GM10266 (cell line): ENCODE measurements at regions not wholly inside any gene's neighbourhood (a gene's known extent, or its start where the extent isn't known, plus 50 kb on each side); places are given as distances from the start of the nearest gene placed in this dataset.

ENCODE experiments used
- DNase-seq: peaks from one replicate; pipeline ENCODE4 v3.0.0; 2012; ENCODE audit errors: extremely low spot score
- TF ChIP-seq, protein P1 (sequence below): IDR thresholded peaks from 2 replicates; pipeline ENCODE4 v1.5.1; 2012; ENCODE audit warnings: mild to moderate bottlenecking, low read depth; ENCODE audit not compliant: control insufficient read depth, insufficient read depth; ENCODE audit errors: missing control alignments

DNA sequence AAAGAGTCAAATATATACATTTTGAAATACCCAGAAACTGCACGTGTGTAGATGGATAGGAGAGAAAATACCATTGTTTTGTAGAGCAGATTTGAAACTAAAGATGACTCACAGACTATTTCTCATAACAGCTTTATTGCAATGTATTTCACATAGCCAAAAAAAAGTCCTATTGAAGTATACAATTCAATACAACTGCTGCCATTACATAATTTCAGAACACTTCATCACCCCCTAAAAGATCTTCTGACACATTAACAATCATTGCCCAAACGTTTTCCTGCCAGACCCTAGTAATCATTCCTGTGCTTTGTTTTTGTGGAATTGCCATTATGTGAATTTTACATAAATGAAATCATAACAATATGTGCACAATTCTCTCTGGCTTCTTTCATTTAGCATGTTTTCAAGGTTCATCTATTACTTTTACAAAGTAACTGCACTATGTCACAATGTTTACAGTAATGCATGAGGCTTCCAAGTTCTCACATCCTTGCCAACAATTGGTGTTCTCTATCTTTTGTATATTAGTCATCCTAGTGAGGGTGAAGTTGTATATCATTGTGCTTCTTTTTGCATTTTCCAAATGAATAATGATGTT, 378.6 kb upstream of the CWC22 start:
- TF ChIP-seq, protein P1, sequence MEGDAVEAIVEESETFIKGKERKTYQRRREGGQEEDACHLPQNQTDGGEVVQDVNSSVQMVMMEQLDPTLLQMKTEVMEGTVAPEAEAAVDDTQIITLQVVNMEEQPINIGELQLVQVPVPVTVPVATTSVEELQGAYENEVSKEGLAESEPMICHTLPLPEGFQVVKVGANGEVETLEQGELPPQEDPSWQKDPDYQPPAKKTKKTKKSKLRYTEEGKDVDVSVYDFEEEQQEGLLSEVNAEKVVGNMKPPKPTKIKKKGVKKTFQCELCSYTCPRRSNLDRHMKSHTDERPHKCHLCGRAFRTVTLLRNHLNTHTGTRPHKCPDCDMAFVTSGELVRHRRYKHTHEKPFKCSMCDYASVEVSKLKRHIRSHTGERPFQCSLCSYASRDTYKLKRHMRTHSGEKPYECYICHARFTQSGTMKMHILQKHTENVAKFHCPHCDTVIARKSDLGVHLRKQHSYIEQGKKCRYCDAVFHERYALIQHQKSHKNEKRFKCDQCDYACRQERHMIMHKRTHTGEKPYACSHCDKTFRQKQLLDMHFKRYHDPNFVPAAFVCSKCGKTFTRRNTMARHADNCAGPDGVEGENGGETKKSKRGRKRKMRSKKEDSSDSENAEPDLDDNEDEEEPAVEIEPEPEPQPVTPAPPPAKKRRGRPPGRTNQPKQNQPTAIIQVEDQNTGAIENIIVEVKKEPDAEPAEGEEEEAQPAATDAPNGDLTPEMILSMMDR, result no peak
- no peak for DNase-seq

DNA sequence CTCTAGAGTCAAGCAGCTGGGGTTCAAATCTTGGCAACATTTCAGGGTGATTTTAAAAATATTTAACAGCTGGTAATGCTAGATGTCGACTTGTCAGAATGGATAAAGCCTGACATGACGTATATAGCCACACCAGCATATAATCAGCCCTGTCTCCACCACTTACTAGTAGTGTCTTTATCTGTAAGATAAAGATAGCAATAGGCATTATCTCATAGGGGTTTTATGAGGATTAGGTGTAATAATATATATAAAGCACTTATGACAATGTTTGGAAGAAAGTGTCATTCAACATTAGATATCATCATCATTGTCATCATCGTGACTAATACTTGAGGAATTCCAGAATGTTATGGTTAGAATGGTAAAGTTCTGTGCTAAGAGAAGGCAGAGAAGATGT, 369.0 kb upstream of the CWC22 start:
- no peak for DNase-seq
- TF ChIP-seq, protein P1, result no peak

DNA sequence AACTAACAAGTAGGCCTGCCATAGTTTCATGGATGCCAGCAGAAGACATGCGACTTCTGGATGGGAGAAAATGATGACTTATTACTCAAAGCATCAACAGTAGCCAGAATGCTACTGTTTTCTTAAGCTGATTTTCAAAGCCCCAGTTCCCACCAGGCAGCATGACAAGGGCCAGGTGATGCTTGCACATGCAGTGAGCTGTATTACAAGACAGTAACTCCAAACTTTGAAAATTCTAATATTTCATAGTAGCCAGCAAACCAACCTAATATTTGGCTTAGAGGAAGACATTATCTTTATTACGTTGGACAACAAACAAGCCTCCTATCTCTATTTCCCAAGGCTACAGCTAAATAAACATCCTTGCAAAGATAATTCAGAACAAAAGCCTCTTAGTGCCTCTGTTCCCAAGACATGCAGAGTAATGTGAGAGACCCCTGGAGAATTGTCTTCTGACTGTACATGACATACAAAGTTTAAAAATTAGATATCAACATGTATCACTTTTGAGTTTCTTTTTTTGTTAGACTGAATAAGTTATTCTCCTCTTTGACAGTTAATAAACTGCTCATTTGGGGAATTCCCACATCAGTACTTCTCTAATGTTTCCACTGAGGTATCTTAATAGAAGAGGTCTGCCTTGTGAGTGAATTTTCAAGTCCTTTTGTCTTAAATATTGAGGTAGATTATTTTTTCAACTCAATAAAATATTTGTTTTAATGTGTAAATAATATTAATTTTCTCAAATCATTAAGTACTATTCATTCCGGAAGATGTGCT, 367.6 kb upstream of the CWC22 start:
- TF ChIP-seq, protein P1, result no peak
- no peak for DNase-seq

DNA sequence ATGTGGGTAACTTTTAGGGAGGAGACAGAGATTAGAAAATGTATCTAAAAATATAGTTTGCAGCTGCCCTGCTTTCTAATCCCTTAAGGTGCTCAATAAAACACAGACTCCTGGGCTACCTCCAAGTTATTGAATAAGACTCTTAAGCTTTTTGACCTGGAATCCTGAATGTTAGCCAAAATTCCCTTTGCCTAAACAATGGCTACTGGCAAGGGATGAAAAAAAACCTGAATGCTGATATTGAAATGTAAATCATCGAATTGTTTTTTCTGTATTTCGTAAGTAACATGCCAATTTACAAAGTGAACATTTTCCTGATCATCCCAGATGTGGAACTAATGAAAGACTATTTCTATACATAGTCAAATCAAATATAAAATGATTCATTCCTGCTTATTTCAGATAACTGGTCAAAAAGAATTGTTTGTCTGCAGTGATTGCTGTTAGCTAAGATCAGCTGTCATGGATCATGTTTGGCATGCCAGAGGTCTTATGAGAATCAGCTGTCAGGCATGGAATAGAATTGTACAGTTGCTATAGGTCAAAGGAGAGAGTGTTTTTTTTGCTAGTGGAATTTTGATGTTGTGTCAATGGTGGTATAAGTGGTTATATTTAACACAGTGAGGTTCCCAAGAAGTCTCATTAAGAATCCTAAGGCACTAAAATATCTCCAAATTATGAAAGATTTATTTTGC, 363.6 kb upstream of the CWC22 start:
- DNase-seq, result no peak
- TF ChIP-seq, protein P1, result no peak

DNA sequence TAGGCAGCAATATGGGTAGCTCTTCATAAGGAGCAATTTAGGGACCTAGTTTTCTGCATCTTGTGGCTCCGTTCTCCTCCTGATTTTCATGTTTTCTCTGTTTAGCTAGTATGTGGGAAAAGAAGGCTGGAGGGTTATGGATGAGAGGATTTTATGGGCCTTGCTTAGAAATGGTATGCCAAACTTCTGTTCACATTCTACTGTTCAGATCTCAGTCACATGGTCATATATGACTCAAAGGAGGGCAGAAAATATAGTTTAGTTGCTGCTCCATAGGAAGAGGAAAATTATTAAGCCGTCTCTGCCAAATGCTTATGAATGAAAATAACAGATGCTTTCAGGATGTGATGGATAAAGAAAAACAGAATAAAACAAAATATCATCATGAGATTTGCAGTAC, 361.8 kb upstream of the CWC22 start:
- TF ChIP-seq, protein P1, result no peak
- DNase-seq, result no peak

DNA sequence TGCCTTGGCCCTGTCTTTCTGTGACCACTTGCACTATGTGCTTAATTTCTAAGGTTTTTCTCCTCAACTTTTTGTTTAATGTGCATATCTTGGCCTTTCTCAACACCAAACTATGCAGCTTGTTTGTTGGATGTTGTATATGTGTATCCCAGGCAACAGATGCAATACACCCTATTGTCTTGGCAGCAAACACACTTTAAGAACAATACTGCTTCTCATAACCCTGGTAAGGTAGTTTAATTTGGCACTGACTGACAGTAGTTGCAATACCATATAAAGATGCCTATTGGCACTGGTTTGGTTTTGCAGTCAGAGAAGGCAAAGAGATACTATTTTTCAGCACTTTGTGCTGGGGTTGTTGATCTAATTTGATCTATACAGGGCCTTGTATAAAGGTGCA, 360.7 kb upstream of the CWC22 start:
- no peak for DNase-seq
- TF ChIP-seq, protein P1, result no peak

DNA sequence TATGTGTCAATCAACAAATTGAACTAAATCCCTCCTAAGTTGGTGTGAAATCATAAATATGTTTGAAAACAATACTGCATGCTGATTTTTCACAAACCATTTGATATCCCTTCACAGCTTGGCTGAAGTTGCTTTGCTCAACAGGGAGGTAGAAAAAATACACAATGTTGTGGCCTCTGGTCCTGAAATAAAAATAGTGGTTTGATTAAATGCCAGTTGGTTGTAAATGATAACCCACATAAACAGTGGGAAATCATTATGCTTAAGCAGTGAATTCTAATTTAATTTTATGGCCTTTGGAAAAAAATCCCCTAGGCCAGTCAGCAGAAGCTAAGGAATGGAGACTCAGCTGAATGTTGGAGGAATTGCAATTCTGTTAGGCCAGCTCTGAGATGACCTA, 359.4 kb upstream of the CWC22 start:
- TF ChIP-seq, protein P1, result no peak
- no peak for DNase-seq
